NCI-H2107 treated with DMSO at 0.1 percent for 48 hours (cell line): ENCODE measurements at regions not wholly inside any gene's neighbourhood (a gene's known extent, or its start where the extent isn't known, plus 50 kb on each side); places are given as distances from the start of the nearest gene placed in this dataset.
A peak's percentile ranks its signal among the peaks of the same experiment; 100 is the strongest.

Experiments used
- DNase-seq: peaks from one replicate; lab custom pipeline; 2025; ENCODE audit not compliant: unreplicated experiment; lab: John Stamatoyannopoulos, UW

DNA sequence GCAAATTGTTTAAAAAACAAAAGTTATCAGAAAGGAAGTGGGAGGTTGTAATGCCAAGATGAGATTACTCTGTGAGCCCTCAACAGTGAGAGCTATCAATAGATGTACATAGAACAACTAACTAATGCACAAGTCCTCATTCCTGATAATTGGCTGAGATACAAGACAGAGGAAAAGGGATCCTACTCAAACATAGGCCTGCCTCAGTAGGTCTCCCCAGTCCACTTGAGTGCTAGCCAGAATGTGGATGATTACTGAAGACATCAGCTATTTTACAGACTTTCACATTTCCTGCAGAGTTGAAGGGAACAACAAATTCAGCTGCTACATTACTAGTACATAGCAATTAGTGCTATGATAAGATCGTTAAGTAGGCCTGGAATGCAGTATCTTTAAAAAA, 981.9 kb downstream of the TUSC7 start:
- DNase-seq: no peak

DNA sequence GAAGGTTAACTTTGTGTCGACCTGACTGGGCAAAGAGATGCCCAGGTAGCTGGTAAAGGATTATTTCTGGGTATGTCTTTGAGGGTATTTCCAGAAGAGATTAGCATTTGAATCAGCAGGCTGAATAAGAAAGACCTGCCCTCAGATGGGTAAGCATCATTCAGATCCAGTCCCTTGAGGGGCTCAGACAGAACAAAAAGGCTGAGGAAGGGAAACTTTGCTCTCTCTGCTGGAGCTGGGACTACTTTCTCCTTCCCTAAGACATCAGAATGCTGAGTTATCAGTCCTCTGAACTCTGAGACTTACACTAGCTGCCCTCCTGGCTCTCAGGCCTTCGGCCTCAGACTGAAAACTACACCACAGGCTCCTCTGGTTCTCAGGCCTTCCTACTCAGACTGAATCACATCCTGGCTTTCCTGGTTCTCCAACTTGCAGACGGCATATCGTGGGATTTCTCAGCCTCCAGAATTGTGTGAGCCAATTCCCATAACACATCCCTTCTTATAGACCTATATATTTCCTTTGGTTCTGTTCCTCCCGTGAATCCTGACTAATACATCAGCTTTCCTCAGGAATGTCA, 982.9 kb downstream of the TUSC7 start:
- no peak for DNase-seq

DNA sequence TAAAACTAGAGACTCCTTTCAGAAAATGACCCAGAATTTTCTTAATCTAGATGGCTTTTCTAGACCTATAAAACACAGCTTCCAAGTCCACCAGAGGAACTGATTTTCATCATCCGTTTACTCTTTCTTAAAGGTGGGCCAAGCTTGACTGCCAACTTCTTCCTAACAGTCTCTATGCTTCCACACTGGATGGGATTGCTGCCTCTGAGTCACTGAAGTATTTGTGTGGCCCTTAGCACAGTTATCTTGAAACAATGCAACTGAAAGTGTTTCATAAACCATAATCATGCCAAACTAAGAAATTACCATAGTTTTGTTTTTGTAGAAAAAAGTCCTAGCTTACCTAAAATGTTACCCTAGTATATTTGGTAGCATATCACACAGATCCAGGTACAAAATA, 985.7 kb downstream of the TUSC7 start:
- no peak for DNase-seq

DNA sequence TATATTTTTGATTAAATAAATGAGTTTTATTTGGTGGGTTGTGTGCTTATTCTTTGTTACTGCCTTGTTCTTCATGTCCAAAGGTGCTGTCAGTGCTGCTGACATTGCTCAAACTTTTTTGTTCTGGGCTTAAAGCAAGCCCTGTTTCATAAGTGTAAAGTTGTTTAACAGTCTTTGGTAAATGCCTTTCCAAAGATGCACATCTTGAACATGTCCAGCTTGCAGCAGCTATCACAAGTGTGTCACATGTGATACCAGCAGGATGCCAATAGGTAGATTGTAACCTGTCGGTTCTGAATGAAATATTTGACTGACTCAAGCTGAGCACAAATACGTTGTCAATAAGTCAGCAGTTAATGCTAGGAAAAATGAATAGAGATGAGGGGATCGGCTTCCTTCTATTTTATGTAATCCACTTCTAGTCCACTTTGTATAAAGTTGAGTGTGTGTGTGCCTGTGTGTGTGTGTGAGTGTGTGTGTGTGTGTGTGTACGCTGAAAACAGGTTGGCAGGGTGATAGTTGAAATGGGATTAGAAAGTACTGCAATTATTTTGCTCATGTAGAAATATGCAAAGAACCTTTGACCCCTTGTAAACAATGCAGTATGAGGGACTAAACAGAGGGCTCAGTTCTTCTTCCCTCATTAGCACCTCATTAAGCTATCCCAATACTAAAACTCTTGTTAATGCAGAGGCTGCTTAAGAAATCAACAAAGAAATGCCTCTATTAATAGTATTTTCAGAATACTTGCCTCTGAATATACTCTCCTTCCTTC, 986.5 kb downstream of the TUSC7 start:
- no peak for DNase-seq

DNA sequence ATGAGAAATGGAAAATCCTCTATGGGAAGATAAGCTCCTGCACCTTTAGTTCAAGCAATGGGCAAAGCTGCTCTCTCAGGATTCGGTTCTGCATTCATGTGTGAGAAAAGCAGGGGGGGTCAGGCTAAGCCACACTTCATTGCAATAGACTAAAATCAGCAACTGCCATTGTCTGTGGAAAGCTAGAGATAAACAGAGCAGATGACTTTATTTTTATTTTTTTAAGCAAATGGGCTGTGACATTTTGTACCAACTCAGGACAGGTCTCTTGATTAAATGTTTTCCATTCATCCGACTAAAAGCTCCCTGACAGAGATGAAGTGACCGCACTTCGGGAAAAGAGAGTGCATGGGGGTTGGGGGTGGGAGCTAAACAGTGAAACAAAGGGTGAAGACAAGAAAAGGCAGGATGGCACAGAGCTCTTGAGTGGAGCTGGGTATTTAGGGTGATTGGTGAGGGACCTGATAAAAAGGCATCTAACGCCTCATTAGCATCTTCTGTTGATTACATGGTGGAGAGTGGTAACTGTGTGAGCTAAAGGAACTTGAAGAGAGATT, 987.4 kb downstream of the TUSC7 start:
- DNase-seq: no peak

DNA sequence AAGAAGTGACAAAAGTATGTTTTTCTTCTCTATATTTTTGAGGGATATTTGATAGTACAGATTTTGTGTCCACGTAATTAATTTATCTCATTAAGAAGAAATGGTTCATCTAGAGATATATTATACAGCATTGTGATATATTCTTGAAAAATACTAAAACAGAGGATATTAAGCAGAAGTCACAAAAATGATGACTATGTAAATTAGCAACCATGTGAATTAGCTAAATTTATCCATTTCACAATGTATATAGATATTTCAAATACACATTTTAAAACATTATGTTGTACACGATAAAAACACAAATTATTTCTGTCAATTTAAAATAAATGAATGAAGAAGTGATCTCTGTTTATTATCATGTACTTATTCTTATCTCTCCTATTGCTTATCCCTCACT, 989.5 kb downstream of the TUSC7 start:
- no peak for DNase-seq

DNA sequence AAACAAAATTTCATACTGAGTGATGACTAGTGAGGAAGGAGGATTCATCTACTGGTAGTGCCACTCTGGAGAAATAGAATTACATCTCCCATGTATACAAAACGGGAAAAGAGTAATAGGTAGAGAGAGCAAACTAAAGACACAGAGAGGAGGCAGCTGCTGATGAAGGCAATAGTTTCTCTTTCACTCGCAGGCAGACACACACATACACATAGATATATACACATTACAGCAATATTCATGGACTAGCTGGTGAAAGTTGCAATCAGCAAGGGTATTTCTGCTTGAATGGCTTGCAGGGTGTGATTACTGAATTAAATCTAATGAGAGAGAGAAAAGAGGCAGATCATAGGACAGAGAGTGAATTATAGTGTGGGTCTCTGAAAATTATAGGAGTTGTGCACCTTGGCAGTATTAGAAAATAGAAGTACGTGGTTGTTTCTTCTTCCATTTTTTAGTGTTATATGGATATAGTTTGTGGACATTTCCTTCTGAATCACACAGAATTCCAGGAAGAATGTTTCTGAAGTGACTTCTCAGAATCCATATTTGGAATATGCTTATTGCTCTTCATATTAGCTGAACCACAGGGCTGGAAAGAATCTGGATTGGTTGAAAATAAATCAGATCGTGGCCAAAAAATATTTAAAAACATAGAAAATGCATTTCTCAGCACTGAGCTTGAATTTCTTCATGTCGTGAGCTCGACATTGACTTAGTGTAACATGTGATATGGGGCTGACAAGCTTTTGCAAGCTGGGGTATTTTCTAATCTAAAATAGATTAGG, 991.2 kb downstream of the TUSC7 start:
- no peak for DNase-seq

DNA sequence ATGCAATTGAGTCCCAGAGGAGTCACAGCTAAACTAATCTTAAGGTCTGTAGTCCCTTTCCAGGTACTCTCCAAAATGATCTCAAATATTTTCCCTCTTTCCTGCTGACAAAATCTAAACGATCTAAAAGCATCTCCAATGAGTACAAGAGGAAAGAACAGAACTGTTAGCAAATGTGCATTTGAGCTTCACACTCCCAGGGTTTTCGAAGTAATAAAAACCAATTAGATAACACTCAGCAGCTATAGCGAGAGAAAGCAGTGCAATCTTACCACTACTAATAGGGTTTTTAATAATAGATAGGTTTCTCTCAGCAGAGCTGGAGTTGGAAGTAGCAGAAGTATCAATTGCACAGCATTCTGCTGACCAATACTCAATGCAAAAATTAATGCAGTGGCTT, 995.4 kb downstream of the TUSC7 start:
- no peak for DNase-seq

DNA sequence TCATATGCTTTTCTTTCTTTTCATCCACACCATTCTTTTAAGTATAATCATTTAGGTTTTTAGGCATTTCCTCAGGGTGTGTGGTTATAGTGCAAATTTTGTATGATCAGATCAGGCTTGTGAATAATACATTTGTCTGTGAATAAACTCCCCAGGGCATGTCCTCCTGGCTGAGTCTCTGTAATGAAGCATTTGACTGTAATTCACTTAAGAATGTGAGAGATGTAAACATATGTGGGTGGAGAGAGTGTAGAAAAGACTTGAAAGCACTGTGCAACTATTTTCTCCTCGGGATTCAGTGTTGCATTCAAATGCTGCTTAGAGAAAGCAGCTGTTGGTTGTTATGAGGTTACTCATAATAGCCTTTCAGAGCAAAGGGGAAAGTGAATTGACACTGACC, 996.5 kb downstream of the TUSC7 start:
- no peak for DNase-seq

DNA sequence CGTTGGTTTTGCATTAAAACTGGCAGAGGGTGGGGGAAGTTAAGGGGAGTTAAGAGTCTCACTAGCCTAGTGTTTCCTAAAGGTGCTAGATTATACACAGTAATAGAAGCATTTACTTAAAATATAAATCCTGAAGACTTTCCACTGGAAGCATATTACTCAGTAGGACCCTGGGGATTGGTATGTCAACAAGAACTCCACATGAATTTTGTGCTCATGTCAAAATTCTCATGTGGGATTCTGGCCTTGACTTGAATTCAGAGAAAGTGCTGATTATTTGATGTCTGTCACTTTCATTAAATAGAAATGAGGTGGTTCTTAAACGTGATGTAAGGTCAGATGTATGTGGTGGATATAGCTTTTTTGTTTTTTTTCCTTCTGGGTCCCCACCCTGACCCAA, 997.2 kb downstream of the TUSC7 start:
- no peak for DNase-seq

DNA sequence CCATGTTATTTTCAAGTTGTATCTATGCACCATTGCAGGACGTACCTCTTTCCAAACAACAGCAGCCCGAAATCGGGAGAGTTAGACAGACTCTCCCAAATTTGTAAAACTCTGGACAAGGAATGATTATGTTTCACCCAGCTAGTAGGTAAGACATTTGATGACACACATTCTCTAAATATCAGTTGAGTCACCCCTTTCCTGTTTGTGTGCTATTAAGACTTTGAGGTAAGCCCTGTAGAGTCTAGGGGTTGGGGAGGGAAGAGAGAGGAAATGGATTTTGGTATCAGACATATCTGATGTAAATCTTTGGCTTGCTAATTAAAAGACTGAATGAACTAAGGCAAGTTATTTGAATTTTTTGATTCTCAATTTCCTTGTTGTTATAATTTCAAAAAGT, 999.0 kb downstream of the TUSC7 start:
- no peak for DNase-seq

DNA sequence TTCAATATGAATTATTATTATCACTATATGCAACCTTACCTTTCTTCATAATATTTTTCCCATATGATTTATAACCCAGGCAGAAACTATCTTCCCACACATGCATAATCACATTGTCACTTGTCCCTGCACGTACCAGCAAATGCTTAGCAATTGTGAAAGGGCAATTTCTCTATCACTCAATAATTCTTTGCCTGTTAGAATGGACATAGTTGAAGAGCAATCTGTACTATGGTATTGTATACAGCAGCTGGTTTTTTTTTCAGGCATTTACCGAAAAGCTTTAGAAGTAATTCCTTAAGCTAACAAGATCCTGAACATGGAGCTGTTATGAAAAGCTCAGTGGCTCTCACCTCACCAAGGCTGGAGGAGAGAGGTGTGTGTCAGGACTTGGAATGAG, 999.5 kb downstream of the TUSC7 start:
- no peak for DNase-seq

DNA sequence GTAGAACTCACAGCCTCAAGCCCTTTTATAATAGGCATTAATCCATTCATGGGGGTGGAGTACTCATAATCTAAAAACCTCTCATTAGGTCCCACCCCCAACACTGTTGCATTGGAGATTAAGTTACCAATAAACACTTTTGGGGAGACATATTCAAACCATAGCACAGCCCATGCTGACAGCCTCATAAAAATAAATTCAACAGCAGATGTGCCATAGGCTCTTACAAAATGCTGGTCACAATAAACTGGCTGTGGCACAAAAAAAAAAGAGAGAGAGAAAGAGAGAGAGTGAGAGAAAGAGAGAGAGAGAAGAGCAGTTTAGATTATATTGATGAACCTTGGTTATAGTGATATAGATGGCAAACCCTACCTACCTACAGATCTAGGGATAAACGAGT, 1000.9 kb downstream of the TUSC7 start:
- no peak for DNase-seq

DNA sequence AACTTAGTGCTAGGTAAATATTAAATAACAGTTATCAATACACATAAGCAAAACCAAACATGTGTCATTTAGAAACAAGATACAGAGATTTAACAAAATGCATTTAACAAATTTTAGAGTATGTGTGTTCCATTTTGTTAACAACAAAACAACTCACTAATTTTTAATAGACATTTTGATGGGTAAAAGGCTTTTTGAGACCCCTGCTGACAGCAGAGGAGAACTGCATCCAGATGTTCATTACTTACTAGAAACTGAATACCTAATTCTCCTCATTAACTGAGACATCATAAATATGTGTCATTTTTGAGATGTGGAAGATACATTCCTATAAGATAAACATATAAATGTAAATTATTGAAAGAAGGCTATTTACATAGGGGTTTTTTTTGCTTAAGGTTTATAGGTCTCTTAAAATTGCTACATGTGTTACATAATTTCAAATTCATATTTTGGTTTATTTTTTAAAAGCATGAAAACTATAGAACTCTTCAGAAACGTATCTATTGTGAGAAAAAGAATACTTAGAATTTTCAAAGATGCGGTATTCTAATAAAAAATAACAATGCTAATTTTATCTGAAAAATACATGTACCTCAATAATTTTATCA, 1009.8 kb downstream of the TUSC7 start:
- DNase-seq: peak; percentile 22

DNA sequence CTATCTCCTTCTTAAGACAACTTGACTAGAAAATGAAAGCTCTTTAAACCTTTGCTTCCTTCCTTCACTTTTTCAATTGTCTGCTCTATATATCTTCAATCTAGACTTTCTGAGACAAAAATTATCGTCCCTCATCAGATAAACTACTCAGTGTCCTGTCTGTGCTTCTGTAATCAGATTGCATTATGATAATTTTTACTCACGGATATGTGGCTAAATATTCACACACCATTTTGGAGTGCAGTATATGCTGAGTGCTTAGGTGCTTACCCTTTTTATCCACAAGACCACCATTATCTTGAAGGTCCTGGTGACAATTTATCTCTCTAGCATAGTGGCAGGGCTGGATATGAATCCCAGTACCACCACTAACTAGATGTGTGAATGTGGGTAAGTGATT, 1012.3 kb downstream of the TUSC7 start:
- DNase-seq: no peak

DNA sequence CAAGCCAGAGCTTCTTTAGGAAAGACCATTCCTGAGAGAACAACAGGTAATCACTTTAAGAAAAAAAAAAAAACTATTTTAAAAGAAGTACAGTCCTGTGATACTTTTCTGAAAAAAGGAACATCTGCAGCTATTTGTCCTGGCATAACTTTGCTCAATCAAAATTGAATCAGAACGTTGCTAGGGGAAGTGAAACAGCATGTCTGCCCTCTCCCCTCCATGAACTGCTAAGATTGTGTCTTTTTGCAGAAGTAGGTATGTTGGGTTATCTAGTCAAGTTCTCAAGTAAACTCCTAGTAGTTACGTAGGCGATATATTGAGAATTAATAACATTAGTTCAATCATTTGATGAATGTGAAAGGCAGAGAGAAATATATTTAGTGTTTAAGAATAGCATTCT, 1013.3 kb downstream of the TUSC7 start:
- DNase-seq: no peak

DNA sequence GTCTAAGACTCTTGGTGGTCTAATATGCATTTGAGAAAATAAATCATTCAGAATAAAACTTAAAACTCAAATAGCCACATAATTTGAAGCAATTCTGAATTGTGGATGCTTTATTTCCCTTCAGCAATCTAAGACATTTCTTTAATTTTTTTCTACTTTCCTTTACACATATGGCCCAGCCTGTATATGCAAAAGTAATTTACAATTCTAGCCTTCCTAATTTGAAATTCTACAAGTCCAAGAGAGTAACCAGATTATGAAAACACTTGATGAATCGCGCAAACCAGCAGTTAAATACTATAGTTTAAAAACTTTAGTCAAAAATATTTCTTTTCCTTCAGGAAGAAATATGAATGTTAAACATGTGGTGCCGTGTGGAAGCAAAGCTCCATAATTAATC, 1014.2 kb downstream of the TUSC7 start:
- no peak for DNase-seq

DNA sequence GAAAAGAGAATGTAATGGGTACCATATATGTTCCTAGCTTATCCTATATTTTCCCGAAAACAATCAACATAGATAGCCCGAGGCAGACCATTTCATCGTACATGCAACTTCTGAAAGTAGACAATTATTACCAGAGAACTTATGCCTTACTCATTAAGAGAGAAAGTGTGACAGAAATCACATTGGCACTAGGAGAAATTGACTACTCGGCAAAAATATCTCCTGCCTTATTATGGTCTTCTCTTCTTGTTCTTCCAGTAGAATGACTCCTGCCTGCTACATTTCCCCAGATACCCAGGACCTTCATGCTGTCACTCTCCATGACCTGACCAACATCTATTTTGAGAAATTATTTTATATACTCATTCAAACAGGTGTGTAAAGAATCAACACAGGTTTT, 1015.7 kb downstream of the TUSC7 start:
- no peak for DNase-seq

DNA sequence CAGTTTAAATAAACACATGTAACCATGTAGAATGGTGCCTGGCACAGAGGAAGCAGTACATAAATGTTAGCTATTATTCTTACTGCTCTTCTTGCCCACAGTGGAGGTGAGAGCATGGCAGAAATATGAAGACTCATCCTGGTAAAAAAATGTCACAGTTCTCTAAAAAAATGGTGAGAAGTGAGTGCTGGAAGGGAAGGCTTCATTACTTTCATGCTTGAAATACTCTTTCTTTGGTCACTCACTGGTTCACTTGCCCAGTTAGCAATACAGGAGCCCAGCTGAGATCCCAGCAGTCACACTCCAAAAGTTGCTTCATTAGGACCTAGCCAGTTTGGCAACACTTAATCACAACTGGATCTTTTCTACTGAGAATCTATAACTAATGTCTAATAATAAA, 1017.2 kb downstream of the TUSC7 start:
- no peak for DNase-seq

DNA sequence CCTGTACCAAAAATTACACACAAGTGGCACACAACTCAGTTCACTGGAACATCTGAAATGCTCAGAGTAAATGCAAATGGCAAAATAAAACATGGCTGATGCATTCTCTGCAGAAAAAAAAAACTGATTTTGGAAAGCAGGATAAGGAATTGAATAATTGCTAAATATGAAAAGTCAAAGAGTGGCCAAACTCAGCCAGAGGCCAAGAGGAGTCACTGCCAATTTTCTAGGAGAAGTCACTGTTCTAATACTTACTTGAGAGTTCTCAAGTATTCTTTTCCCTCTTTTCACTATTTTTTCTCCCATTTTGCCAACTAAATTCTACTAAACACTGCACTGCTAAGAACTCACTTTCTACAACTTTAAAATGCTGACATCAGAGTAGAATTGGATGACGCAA, 1018.6 kb downstream of the TUSC7 start:
- DNase-seq: no peak

DNA sequence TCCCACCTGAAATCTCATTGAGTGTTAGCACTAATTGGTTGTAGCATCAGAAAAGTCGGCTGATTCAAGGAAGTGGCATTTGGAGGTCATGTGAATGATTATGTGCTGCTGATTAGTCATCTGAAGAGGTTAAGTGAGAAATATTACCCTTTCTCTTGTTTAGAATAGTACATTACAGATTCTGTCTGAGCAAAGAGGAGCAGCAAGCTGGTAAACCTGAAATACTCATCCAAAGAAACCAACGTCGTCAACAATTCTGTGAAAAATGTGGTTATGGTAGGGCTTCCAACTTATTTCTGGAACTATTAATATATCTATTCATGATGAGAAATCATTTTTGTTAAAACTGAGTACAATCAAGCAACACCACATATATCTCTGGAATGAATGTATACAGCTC, 1024.9 kb downstream of the TUSC7 start:
- DNase-seq: no peak
